ENCODE measurements at regions not wholly inside any gene's neighbourhood (a gene's known extent, or its start where the extent isn't known, plus 50 kb on each side); places are given as distances from the start of the nearest gene placed in this dataset.

DNA sequence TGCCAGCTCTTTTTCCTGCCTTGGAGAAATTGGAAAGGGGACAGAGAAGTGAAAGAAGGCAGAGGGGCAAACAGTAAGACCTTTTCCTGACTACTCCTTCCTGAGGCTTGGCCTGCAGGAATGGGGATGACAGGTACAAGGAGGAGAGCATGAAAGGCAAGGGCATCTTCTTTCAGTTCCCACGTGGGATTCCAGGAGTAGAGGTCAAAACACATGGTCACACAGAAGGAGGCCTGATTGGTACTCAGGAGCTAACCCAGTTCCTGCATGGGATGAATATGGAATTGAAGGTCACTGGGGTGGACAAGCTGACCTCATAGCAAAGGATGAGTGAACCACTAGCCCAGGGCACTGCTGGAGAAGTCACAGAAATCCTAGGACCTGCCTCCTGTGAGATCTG is 112.5 kb upstream of the ZNF366 start:
- H3F3A ChIP-seq (replicated peaks; ENCODE audit: insufficient read depth): peaks cover 5% of the 10 kb centered on the region
- H3K36me3 ChIP-seq (replicated peaks in 1 of 2; ENCODE audit: control insufficient read depth in 1 of 2, insufficient read depth in 2 of 2, low read length in 1 of 2): no peaks in the 10 kb centered on the region
- H3K27ac ChIP-seq (ENCODE audit: low read depth in 2 of 2, low read length in 1 of 2): no peak overlapping the region
- H3K4me2 ChIP-seq: no peak overlapping the region
- 50% methylated on average over 1 of the region's 1 CpG for WGBS (ENCODE audit: low lambda C conversion rate)
- CTCF ChIA-PET: interaction anchor here (1.0 to 5.2 kb wide), 3 partner anchors 10 to 199 kb away, joined by 4 to 46 read pairs (median 6); no protein-coding TSS in a partner anchor
- no peak for DNase-seq
- no peaks in the 10 kb centered on the region for H3K79me2 ChIP-seq (ENCODE audit: insufficient read depth)
- H3K27me3 ChIP-seq (ENCODE audit: insufficient read depth): no peaks in the 10 kb centered on the region
- H3K9ac ChIP-seq: no peak overlapping the region
- TF ChIP-seq EP300 (IDR thresholded peaks at IDR 0.05; ENCODE audit: borderline replicate concordance in 1 of 2, low read depth in 1 of 2, low read length in 1 of 2): no peak
- TF ChIP-seq TEAD4 (IDR thresholded peaks at IDR 0.05; ENCODE audit: borderline replicate concordance, insufficient read depth): no peak
- no peak for TF ChIP-seq GATA2 (CRISPR knock-in tag; IDR thresholded peaks at IDR 0.05)
- TF ChIP-seq, protein P1, sequence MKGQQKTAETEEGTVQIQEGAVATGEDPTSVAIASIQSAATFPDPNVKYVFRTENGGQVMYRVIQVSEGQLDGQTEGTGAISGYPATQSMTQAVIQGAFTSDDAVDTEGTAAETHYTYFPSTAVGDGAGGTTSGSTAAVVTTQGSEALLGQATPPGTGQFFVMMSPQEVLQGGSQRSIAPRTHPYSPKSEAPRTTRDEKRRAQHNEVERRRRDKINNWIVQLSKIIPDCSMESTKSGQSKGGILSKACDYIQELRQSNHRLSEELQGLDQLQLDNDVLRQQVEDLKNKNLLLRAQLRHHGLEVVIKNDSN (IDR thresholded peaks at IDR 0.05; ENCODE audit: borderline replicate concordance, low read depth): no peak
- TF ChIP-seq RXRA (IDR thresholded peaks at IDR 0.05; ENCODE audit: borderline replicate concordance, low read depth): no peak
- no peak for TF ChIP-seq TCF12 (IDR thresholded peaks at IDR 0.05)
- TF ChIP-seq RAD21 (IDR thresholded peaks at IDR 0.05; ENCODE audit: low read length): no peak
- no peak for TF ChIP-seq RCOR1 (IDR thresholded peaks at IDR 0.05; ENCODE audit: low read length)
- TF ChIP-seq, protein P2, sequence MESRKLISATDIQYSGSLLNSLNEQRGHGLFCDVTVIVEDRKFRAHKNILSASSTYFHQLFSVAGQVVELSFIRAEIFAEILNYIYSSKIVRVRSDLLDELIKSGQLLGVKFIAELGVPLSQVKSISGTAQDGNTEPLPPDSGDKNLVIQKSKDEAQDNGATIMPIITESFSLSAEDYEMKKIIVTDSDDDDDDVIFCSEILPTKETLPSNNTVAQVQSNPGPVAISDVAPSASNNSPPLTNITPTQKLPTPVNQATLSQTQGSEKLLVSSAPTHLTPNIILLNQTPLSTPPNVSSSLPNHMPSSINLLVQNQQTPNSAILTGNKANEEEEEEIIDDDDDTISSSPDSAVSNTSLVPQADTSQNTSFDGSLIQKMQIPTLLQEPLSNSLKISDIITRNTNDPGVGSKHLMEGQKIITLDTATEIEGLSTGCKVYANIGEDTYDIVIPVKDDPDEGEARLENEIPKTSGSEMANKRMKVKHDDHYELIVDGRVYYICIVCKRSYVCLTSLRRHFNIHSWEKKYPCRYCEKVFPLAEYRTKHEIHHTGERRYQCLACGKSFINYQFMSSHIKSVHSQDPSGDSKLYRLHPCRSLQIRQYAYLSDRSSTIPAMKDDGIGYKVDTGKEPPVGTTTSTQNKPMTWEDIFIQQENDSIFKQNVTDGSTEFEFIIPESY (IDR thresholded peaks at IDR 0.05; ENCODE audit: borderline replicate concordance, low read depth): no peak
- no peak for TF ChIP-seq FOSL2 (IDR thresholded peaks at IDR 0.05; ENCODE audit: borderline replicate concordance, low read depth)
- TF ChIP-seq SIN3A (IDR thresholded peaks at IDR 0.05; ENCODE audit: borderline replicate concordance, low read depth, low read length): no peak
- no peak for TF ChIP-seq GABPA (IDR thresholded peaks at IDR 0.05; ENCODE audit: low read depth)
- no peak for TF ChIP-seq EZH2phosphoT487 (IDR thresholded peaks at IDR 0.05; ENCODE audit: borderline replicate concordance, low read depth)
- no peak for TF ChIP-seq POLR2AphosphoS5 (IDR thresholded peaks at IDR 0.05; ENCODE audit: low read depth, low read length)
- TF ChIP-seq JUND (IDR thresholded peaks at IDR 0.05): no peak
- TF ChIP-seq, protein P3, sequence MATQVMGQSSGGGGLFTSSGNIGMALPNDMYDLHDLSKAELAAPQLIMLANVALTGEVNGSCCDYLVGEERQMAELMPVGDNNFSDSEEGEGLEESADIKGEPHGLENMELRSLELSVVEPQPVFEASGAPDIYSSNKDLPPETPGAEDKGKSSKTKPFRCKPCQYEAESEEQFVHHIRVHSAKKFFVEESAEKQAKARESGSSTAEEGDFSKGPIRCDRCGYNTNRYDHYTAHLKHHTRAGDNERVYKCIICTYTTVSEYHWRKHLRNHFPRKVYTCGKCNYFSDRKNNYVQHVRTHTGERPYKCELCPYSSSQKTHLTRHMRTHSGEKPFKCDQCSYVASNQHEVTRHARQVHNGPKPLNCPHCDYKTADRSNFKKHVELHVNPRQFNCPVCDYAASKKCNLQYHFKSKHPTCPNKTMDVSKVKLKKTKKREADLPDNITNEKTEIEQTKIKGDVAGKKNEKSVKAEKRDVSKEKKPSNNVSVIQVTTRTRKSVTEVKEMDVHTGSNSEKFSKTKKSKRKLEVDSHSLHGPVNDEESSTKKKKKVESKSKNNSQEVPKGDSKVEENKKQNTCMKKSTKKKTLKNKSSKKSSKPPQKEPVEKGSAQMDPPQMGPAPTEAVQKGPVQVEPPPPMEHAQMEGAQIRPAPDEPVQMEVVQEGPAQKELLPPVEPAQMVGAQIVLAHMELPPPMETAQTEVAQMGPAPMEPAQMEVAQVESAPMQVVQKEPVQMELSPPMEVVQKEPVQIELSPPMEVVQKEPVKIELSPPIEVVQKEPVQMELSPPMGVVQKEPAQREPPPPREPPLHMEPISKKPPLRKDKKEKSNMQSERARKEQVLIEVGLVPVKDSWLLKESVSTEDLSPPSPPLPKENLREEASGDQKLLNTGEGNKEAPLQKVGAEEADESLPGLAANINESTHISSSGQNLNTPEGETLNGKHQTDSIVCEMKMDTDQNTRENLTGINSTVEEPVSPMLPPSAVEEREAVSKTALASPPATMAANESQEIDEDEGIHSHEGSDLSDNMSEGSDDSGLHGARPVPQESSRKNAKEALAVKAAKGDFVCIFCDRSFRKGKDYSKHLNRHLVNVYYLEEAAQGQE (IDR thresholded peaks at IDR 0.05; ENCODE audit: low read depth, low read length): no peak
- no peak for TF ChIP-seq CHD2 (IDR thresholded peaks at IDR 0.05; ENCODE audit: low read length, partially characterized antibody)
- H3K4me3 ChIP-seq (ENCODE audit: low read depth in 2 of 2, low read length in 1 of 2): no peak overlapping the region
- H2AFZ ChIP-seq (ENCODE audit: low read depth): no peak overlapping the region
- no peaks in the 10 kb centered on the region for H4K20me1 ChIP-seq (ENCODE audit: insufficient read depth)
- no peaks in the 10 kb centered on the region for H3K9me3 ChIP-seq
- POLR2A ChIA-PET: interaction anchor here (0.8 kb wide), 1 partner anchor 28 kb away, joined by 3 read pairs; no protein-coding TSS in a partner anchor
- no peaks in the 10 kb centered on the region for H3K9me2 ChIP-seq
- peaks cover 9 to 10% of the 10 kb centered on the region in 2 experiments; a peak in 3 of 4 replicates for H3K4me1 ChIP-seq (ENCODE audit: control insufficient read depth in 1 of 2, insufficient read depth in 2 of 2, low read depth in 1 of 2, low read length in 1 of 2)
